Upper lobe of right lung (tissue), 1 donor: ENCODE measurements at regions not wholly inside any gene's neighbourhood (a gene's known extent, or its start where the extent isn't known, plus 50 kb on each side); places are given as distances from the start of the nearest gene placed in this dataset.

Source experiments
- ATAC-seq: fragments of 200-7000 bp; cut with Tn5 transposase; one replicate; pipeline ENCODE4 v1.9.1; 2020; ENCODE audit warnings: mild to moderate bottlenecking, moderate library complexity
- DNase-seq: peaks from one replicate; pipeline ENCODE4 v3.0.0-alpha.2; 2020
- H3K27ac ChIP-seq: fragments of 200-600 bp; one replicate; pipeline ENCODE4 v1.8.0; 2022
- H3K27me3 ChIP-seq: fragments of 200-600 bp; one replicate; pipeline ENCODE4 v1.8.0; 2022; ENCODE audit warnings: mild to moderate bottlenecking
- H3K36me3 ChIP-seq: fragments of 200-600 bp; one replicate; pipeline ENCODE4 v1.8.0; 2022
- H3K4me1 ChIP-seq: fragments of 200-600 bp; one replicate; pipeline ENCODE4 v1.8.0; 2022
- H3K4me3 ChIP-seq: fragments of 200-600 bp; one replicate; pipeline ENCODE4 v1.8.0; 2022; ENCODE audit warnings: mild to moderate bottlenecking
- H3K9me3 ChIP-seq: fragments of 200-600 bp; one replicate; pipeline ENCODE4 v1.8.0; 2022
- CTCF ChIP-seq: fragments of 200-600 bp; IDR thresholded peaks from one replicate; pipeline ENCODE4 v1.8.0; 2022; ENCODE audit warnings: antibody characterized with exemption
- intact Hi-C: fragments of 100-400 bp; cut with DNase I; formaldehyde crosslinking; loops from one replicate; pipeline ENCODE4 v1.11.0; 2022
- donor health status: DM: no; HTN: yes; CAD: no; lungs with severe emphysema.

- no peaks in the 10 kb centered on the region for H3K36me3 ChIP-seq
- peaks cover 3% of the 10 kb centered on the region for H3K4me1 ChIP-seq
- ATAC-seq (no peak), DNase-seq (no peak)
- intact Hi-C loops: no loop called here
- no peak overlapping the region for H3K27ac ChIP-seq
- no peak for TF ChIP-seq CTCF
- H3K27me3 ChIP-seq: no peaks in the 10 kb centered on the region
- H3K4me3 ChIP-seq: no peak overlapping the region
- H3K9me3 ChIP-seq: no peaks in the 10 kb centered on the region
These were observed 61.3 kb downstream of the CLDN34 start for GRCh38 chrX:10028283-10029104.

- H3K36me3 ChIP-seq: no peaks in the 10 kb centered on the region
- DNase-seq (no peak), ATAC-seq (peak; percentile 69)
- no peak overlapping the region for H3K4me3 ChIP-seq
- H3K27ac ChIP-seq: no peak overlapping the region
- peaks cover 3% of the 10 kb centered on the region for H3K4me1 ChIP-seq
- no peaks in the 10 kb centered on the region for H3K9me3 ChIP-seq
- no peak for TF ChIP-seq CTCF
- H3K27me3 ChIP-seq: no peaks in the 10 kb centered on the region
- intact Hi-C loops: no loop called here
These were observed 63.4 kb downstream of the CLDN34 start for GRCh38 chrX:10030570-10030969.

- TF ChIP-seq CTCF: no peak
- H3K27ac ChIP-seq: no peak overlapping the region
- H3K4me3 ChIP-seq: no peak overlapping the region
- peaks cover 3% of the 10 kb centered on the region for H3K4me1 ChIP-seq
- intact Hi-C loops: no loop called here
- H3K27me3 ChIP-seq: no peaks in the 10 kb centered on the region
- ATAC-seq: no peak
- no peaks in the 10 kb centered on the region for H3K9me3 ChIP-seq
- no peak for DNase-seq
- no peaks in the 10 kb centered on the region for H3K36me3 ChIP-seq
These were observed 64.6 kb downstream of the CLDN34 start for GRCh38 chrX:10031746-10032145.

GRCh38 chrX:10032147-10032546, 65.0 kb downstream of the CLDN34 start:
- no peak for ATAC-seq
- DNase-seq: no peak
- TF ChIP-seq CTCF: no peak
- Histone ChIP-seq H3K36me3 (no peaks in the 10 kb centered on the region), H3K4me3 (no peak overlapping the region), H3K27ac (no peak overlapping the region), H3K27me3 (no peaks in the 10 kb centered on the region), H3K9me3 (no peaks in the 10 kb centered on the region), H3K4me1 (peaks cover 3% of the 10 kb centered on the region)
- intact Hi-C loops: no loop called here

- intact Hi-C loops: no loop called here
- H3K27ac ChIP-seq: no peak overlapping the region
These were observed 66.3 kb downstream of the CLDN34 start for GRCh38 chrX:10033375-10034007.

More at GRCh38 chrX:10033375-10034007, 66.3 kb downstream of the CLDN34 start:
- H3K4me1 ChIP-seq: peaks cover 3% of the 10 kb centered on the region
- H3K9me3 ChIP-seq: no peaks in the 10 kb centered on the region
- no peak for TF ChIP-seq CTCF
- no peaks in the 10 kb centered on the region for H3K27me3 ChIP-seq
- no peaks in the 10 kb centered on the region for H3K36me3 ChIP-seq
- no peak overlapping the region for H3K4me3 ChIP-seq
- ATAC-seq: no peak
- no peak for DNase-seq
